Endothelial cell of umbilical vein (primary cell): ENCODE measurements at regions not wholly inside any gene's neighbourhood (a gene's known extent, or its start where the extent isn't known, plus 50 kb on each side); places are given as distances from the start of the nearest gene placed in this dataset.
A peak's percentile ranks its signal among the peaks of the same experiment; 100 is the strongest.

Source experiments
- BruUV-seq: library from RNA; stranded (reverse); fragments of 400-500 nt; replicated peaks from 2 replicates; lab custom pipeline; 2021; lab: Mats Ljungman, UMichigan
- CTCF ChIA-PET: fragments of 300-600, 350-600 bp; sonication (Branson Sonifier 250); formaldehyde crosslinking; loops from one replicate; lab custom pipeline; 2021; ENCODE audit warnings: antibody characterized with exemption, inconsistent platforms; lab: Charles Lee
- POLR2A ChIA-PET: fragments of 300-600, 350-600 bp; sonication (Branson Sonifier 250); formaldehyde crosslinking; loops from one replicate; lab custom pipeline; 2021; ENCODE audit warnings: antibody characterized with exemption, inconsistent platforms; lab: Charles Lee
- DNase-seq: peaks from one replicate; pipeline ENCODE4 v3.0.0-alpha.2; 2011; ENCODE audit warnings: low read depth, low spot score
- FAIRE-seq: peaks from 2 replicates; lab custom pipeline; 2011; peaks lifted over from hg19 to GRCh38; lab: Jason Lieb, UNC
- H2AFZ ChIP-seq: 2 replicates; pipeline ENCODE4 v1.6.0; 2012; ENCODE audit warnings: low read depth, low read length, control low read depth, inconsistent platforms
- H3K27ac ChIP-seq: 2 replicates; pipeline ENCODE4 v1.5.1; 2011; ENCODE audit warnings: low read depth, mild to moderate bottlenecking, control low read depth, low read length, moderate library complexity; ENCODE audit not compliant: insufficient read depth
- H3K27me3 ChIP-seq, 2 experiments: 2 replicates each; pipeline versions ENCODE4 v1.6.0 to v1.6.1; 2011; ENCODE audit warnings: low read length in 2 of 2, mixed read lengths in 1 of 2; ENCODE audit not compliant: control insufficient read depth in 2 of 2, insufficient read depth in 2 of 2
- H3K36me3 ChIP-seq, 2 experiments: 2 replicates in 1 of 2; 3 replicates in 1 of 2; pipeline ENCODE4 v1.5.1; 2011; ENCODE audit warnings: low read length in 2 of 2, mild to moderate bottlenecking in 1 of 2, moderate library complexity in 1 of 2; ENCODE audit not compliant: control insufficient read depth in 2 of 2, insufficient read depth in 2 of 2; ENCODE audit errors: extremely low read depth in 1 of 2
- H3K4me1 ChIP-seq: 3 replicates; pipeline ENCODE4 v1.5.1; 2011; ENCODE audit warnings: mild to moderate bottlenecking, low read length; ENCODE audit not compliant: control insufficient read depth, insufficient read depth; ENCODE audit errors: extremely low read depth
- H3K4me2 ChIP-seq: 2 replicates; pipeline ENCODE4 v1.6.1; 2011; ENCODE audit warnings: low read length, control low read depth, mixed read lengths; ENCODE audit not compliant: insufficient read depth
- H3K4me3 ChIP-seq, 3 experiments: fragments of 200-600 bp in 1 of 3; sonication (generic), shearing (Covaris generic) in 1 of 3; replicated peaks in 1 of 3; 2 replicates each; pipeline ENCODE4 v1.5.1; 2011 to 2016; ENCODE audit warnings: control low read depth in 3 of 3, low read length in 3 of 3, mild to moderate bottlenecking in 2 of 3, inconsistent platforms in 1 of 3, low read depth in 1 of 3, moderate library complexity in 1 of 3; ENCODE audit not compliant: insufficient read depth in 1 of 3
- H3K79me2 ChIP-seq: 2 replicates; pipeline ENCODE4 v1.6.0; 2012; ENCODE audit warnings: low read length, inconsistent platforms; ENCODE audit not compliant: control insufficient read depth, insufficient read depth
- H3K9ac ChIP-seq: replicated peaks from 2 replicates; pipeline ENCODE3; 2011; ENCODE audit warnings: low read length, control low read depth; ENCODE audit not compliant: insufficient read depth; ENCODE audit errors: extremely low read depth
- H3K9me1 ChIP-seq: replicated peaks from 3 replicates; pipeline ENCODE4 v1.6.0; 2011; ENCODE audit warnings: mild to moderate bottlenecking, low read length; ENCODE audit not compliant: control insufficient read depth, insufficient read depth; ENCODE audit errors: extremely low read depth
- H3K9me3 ChIP-seq: replicated peaks from 2 replicates; pipeline ENCODE4 v1.5.1; 2012; ENCODE audit warnings: low read length, inconsistent platforms; ENCODE audit not compliant: control insufficient read depth, insufficient read depth
- H4K20me1 ChIP-seq: replicated peaks from 2 replicates; pipeline ENCODE3; 2011; ENCODE audit warnings: mild to moderate bottlenecking, low read length; ENCODE audit not compliant: control insufficient read depth, insufficient read depth; ENCODE audit errors: extremely low read depth
- CTCF ChIP-seq, 2 donors: IDR thresholded peaks; 1 replicate in 1 of 2; 2 replicates in 1 of 2; pipeline ENCODE4 v1.5.1; 2011; ENCODE audit warnings: low read length in 2 of 2, mild to moderate bottlenecking in 2 of 2, moderate library complexity in 2 of 2, control low read depth in 1 of 2, inconsistent platforms in 1 of 2, low read depth in 1 of 2; ENCODE audit not compliant: insufficient read depth in 1 of 2; ENCODE audit errors: extremely low read depth in 1 of 2
- EZH2 ChIP-seq: IDR thresholded peaks from 2 replicates; pipeline ENCODE4 v1.6.1; 2012; ENCODE audit warnings: borderline replicate concordance, low read depth, mild to moderate bottlenecking, moderate library complexity, low read length, inconsistent platforms; ENCODE audit not compliant: severe bottlenecking
- FOS ChIP-seq: IDR thresholded peaks from 2 replicates; pipeline ENCODE4 v1.6.1; 2011; ENCODE audit warnings: mild to moderate bottlenecking, low read length, moderate library complexity, borderline replicate concordance; ENCODE audit not compliant: insufficient read depth
- GATA2 ChIP-seq: IDR thresholded peaks from 2 replicates; pipeline ENCODE4 v1.7.0; 2011; ENCODE audit warnings: low read depth, mild to moderate bottlenecking, moderate library complexity, mixed read lengths, low read length; ENCODE audit not compliant: insufficient read length, insufficient read depth
- JUN ChIP-seq: IDR thresholded peaks from 2 replicates; pipeline ENCODE4 v1.6.1; 2011; ENCODE audit warnings: borderline replicate concordance, low read depth; ENCODE audit not compliant: insufficient read length, insufficient read depth
- MAX ChIP-seq: IDR thresholded peaks from 2 replicates; pipeline ENCODE4 v1.6.1; 2011; ENCODE audit not compliant: insufficient read depth, insufficient read length
- MYC ChIP-seq: IDR thresholded peaks from one replicate; pipeline ENCODE4 v1.6.1; 2011; ENCODE audit warnings: mild to moderate bottlenecking, low read depth, low read length
- POLR2A ChIP-seq: IDR thresholded peaks from 2 replicates; pipeline ENCODE4 v1.6.1; 2012; ENCODE audit warnings: low read depth, mild to moderate bottlenecking, control low read depth, low read length
- POLR2AphosphoS5 ChIP-seq: IDR thresholded peaks from 2 replicates; pipeline ENCODE4 v1.6.1; 2012; ENCODE audit warnings: low read depth, mild to moderate bottlenecking, control low read depth, low read length, moderate library complexity; ENCODE audit not compliant: insufficient read depth
- dilution Hi-C: fragments of 300-500 bp; cut with MboI; formaldehyde crosslinking; loops from one replicate; pipeline ENCODE4 v1.15.0; 2019; ENCODE audit warnings: low sequenced_read_pairs; ENCODE audit not compliant: extremely low pct_ligation_motif_present
- intact Hi-C: fragments of 100-400 bp; cut with micrococcal nuclease; formaldehyde crosslinking; loops from one replicate; pipeline ENCODE4 v1.10.0; 2022

- peak overlapping the region; percentile 22 for H3K27ac ChIP-seq
- ChIA-PET POLR2A (no interaction called here), CTCF (interaction anchor here (0.8 to 2.0 kb wide), 4 partner anchors 8 to 70 kb away, joined by 3 to 5 read pairs (median 3); no protein-coding TSS in a partner anchor)
- intact Hi-C loops, result loop anchor here (2.0 kb wide), 1 partner anchor 72 kb away; no protein-coding TSS in a partner anchor
- peak overlapping the region; percentile 50 for H3K4me2 ChIP-seq
- TF ChIP-seq POLR2A (no peak), POLR2AphosphoS5 (no peak), FOS (peak; percentile 80), GATA2 (peak; percentile 57)
- no peaks in the 10 kb centered on the region for H3K9me3 ChIP-seq
- H3K36me3 ChIP-seq, result no peaks in the 10 kb centered on the region
- peaks cover 11% of the 10 kb centered on the region for H3K4me1 ChIP-seq
- H3K79me2 ChIP-seq, result no peaks in the 10 kb centered on the region
- H3K4me3 ChIP-seq, result no peak overlapping the region
- H3K9ac ChIP-seq, result no peak overlapping the region
- peak; percentile 64 for DNase-seq
- no peaks in the 10 kb centered on the region for H3K27me3 ChIP-seq
- peak; percentile 77 for FAIRE-seq
- no TSS peak for BruUV-seq
- no peaks in the 10 kb centered on the region for H4K20me1 ChIP-seq
- no peaks in the 10 kb centered on the region for H3K9me1 ChIP-seq
- dilution Hi-C loops, result no loop called here
- H2AFZ ChIP-seq, result peak overlapping the region; percentile 65
Measured at GRCh38 chr5:144072518-144072927, 97.9 kb downstream of the YIPF5 start.

GRCh38 chr5:144076521-144077083 lies 93.9 kb downstream of the YIPF5 start:
- CTCF ChIA-PET, result interaction anchor here (0.6 to 1.6 kb wide), 4 partner anchors 9 to 66 kb away, joined by 3 to 6 read pairs (median 3); no protein-coding TSS in a partner anchor
- no peak overlapping the region for H3K4me2 ChIP-seq

More at GRCh38 chr5:144076521-144077083, 93.9 kb downstream of the YIPF5 start:
- dilution Hi-C loops (no loop called here), intact Hi-C loops (no loop called here)
- no TSS peak for BruUV-seq
- no peak overlapping the region for H2AFZ ChIP-seq
- TF ChIP-seq JUN (no peak), EZH2 (no peak), POLR2A (no peak), CTCF (IDR thresholded peaks at IDR 0.05; ENCODE audit: extremely low read depth in 1 of 2, insufficient read depth in 1 of 2, low read depth in 1 of 2, low read length in 2 of 2) (no peak), MYC (no peak), FOS (no peak), GATA2 (no peak), MAX (no peak), POLR2AphosphoS5 (no peak)
- H3K27ac ChIP-seq, result no peak overlapping the region
- POLR2A ChIA-PET, result no interaction called here
- H3K4me3 ChIP-seq, result no peak overlapping the region
- FAIRE-seq (no peak), DNase-seq (no peak)
- no peak overlapping the region for H3K9ac ChIP-seq
- H3K79me2 ChIP-seq, result no peaks in the 10 kb centered on the region
- H4K20me1 ChIP-seq, result no peaks in the 10 kb centered on the region
- no peaks in the 10 kb centered on the region for H3K9me1 ChIP-seq
- no peaks in the 10 kb centered on the region for H3K9me3 ChIP-seq
- no peaks in the 10 kb centered on the region for H3K36me3 ChIP-seq
- peaks cover 11% of the 10 kb centered on the region for H3K4me1 ChIP-seq
- H3K27me3 ChIP-seq, result no peaks in the 10 kb centered on the region
